ENCODE measurements at regions not wholly inside any gene's neighbourhood (a gene's known extent, or its start where the extent isn't known, plus 50 kb on each side); places are given as distances from the start of the nearest gene placed in this dataset.

DNA sequence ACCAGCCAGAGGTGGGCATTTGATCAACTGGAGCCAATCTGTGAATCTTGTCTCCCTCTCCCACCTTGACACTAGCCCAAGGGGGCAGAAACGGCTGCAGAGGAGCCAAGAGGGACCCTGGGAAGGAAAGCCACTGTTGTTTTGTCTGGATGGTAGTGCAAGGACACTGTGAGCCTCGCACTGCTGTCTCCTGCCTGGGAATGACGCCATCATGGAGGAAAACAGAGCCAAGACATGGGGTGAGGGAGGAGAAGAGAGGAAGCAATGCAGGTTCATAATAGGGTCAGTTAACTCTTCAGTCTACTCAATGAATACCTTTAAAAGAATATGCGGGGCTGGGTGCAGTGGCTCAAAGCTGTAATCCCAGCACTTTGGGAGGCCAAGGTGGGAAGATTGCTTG lies 231.1 kb upstream of the AGAP1 start:
- TF ChIP-seq, protein P1, sequence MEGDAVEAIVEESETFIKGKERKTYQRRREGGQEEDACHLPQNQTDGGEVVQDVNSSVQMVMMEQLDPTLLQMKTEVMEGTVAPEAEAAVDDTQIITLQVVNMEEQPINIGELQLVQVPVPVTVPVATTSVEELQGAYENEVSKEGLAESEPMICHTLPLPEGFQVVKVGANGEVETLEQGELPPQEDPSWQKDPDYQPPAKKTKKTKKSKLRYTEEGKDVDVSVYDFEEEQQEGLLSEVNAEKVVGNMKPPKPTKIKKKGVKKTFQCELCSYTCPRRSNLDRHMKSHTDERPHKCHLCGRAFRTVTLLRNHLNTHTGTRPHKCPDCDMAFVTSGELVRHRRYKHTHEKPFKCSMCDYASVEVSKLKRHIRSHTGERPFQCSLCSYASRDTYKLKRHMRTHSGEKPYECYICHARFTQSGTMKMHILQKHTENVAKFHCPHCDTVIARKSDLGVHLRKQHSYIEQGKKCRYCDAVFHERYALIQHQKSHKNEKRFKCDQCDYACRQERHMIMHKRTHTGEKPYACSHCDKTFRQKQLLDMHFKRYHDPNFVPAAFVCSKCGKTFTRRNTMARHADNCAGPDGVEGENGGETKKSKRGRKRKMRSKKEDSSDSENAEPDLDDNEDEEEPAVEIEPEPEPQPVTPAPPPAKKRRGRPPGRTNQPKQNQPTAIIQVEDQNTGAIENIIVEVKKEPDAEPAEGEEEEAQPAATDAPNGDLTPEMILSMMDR (IDR thresholded peaks at IDR 0.05; ENCODE audit: poor library complexity) = no peak
- no peak for TF ChIP-seq EZH2 (IDR thresholded peaks at IDR 0.05; ENCODE audit: borderline replicate concordance)

All from hepatocyte (in vitro differentiated cells).